KOPT-K1 (cell line): ENCODE measurements at regions not wholly inside any gene's neighbourhood (a gene's known extent, or its start where the extent isn't known, plus 50 kb on each side); places are given as distances from the start of the nearest gene placed in this dataset.
A peak's percentile ranks its signal among the peaks of the same experiment; 100 is the strongest.

ENCODE experiments used
- H3K27ac ChIP-seq: fragments of 200-600 bp; sonication (generic); 2 replicates; pipeline ENCODE4 v1.5.1; 2016; ENCODE audit warnings: antibody characterized with exemption, mild to moderate bottlenecking, low read depth, low read length; ENCODE audit not compliant: poor library complexity, severe bottlenecking
- H3K36me3 ChIP-seq: fragments of 200-600 bp; sonication (generic); 2 replicates; pipeline ENCODE4 v1.5.1; 2017; ENCODE audit warnings: antibody characterized with exemption, mild to moderate bottlenecking, low read length, moderate library complexity; ENCODE audit not compliant: insufficient read depth
- H3K9me3 ChIP-seq: fragments of 200-600 bp; sonication (generic); 2 replicates; pipeline ENCODE4 v1.5.1; 2017; ENCODE audit warnings: antibody characterized with exemption, low read length, mild to moderate bottlenecking; ENCODE audit not compliant: insufficient read depth, poor library complexity, severe bottlenecking

- no peaks in the 10 kb centered on the region for H3K36me3 ChIP-seq
- peaks cover 15% of the 10 kb centered on the region for H3K9me3 ChIP-seq
- H3K27ac ChIP-seq, result no peak overlapping the region
These were observed 217.6 kb downstream of the TTC8 start for GRCh38 chr14:89042021-89042420.

- no peak overlapping the region for H3K27ac ChIP-seq
- peaks cover 27% of the 10 kb centered on the region for H3K9me3 ChIP-seq
- H3K36me3 ChIP-seq, result no peaks in the 10 kb centered on the region
These were observed 228.9 kb downstream of the TTC8 start for GRCh38 chr14:89053303-89053702.

DNA sequence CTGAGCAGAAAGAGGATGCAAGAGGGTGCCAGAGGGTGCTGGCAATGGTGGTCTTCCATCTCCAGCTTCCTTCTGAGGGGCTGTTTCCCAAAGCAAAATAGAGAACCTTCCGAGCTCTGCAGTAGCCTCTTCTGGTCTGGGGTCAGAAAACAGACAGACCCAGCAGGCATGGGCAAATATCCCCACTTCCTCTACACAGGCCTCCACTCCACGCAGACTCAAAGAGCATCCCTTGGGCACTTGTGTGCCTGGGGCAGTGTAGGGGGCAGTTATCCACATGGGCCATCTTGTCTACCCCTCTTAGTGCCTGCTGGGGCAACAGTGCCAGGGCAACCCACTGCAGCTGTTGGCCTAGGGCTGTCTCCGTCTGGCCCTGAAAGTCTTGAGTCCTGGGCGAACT is 231.9 kb downstream of the TTC8 start:
- Histone ChIP-seq H3K27ac (no peak overlapping the region), H3K9me3 (peaks cover 27% of the 10 kb centered on the region)

DNA sequence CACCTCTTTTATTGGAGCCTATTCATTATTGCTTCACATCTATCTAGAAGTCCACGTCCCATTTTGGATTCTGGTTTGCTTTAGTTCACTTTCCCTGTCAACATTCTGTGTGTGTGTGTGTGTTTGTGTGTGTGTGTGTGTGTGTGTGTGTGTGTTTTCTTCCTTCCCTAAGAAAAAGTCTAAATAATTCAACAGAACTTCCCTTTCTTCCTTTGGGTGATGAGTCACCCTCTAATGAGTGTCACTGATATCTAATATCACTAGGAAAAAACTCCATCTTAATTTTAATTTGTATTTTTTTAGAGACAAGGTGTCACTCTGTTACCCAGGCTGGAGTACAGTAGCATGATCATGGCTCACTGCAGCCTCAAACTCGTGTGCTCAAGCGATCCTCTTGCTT is 234.2 kb downstream of the TTC8 start:
- H3K9me3 ChIP-seq, result peaks cover 9% of the 10 kb centered on the region
- H3K27ac ChIP-seq, result no peak overlapping the region
- no peaks in the 10 kb centered on the region for H3K36me3 ChIP-seq

More for the DNA sequence above, 231.9 kb downstream of the TTC8 start:
- H3K36me3 ChIP-seq, result no peaks in the 10 kb centered on the region

DNA sequence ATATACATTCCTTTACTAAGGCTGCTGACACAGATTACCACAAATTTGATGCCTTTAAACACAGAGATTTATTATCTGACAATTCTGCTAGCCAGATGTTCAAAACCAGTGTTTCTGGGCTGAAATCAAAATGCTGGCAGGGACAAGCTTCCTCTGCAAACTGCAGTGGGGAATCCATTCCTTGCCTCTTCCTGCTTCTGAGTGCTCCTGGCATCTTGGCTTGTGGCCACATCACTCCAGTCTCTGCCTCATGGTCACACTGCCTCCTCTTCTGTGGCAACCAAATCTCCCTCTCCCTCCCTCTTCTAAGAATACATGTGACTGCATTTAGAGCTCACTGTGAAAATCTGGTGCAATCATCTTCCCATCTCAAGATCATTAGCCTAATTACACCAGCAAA is 235.7 kb downstream of the TTC8 start:
- Histone ChIP-seq H3K27ac (no peak overlapping the region), H3K36me3 (no peaks in the 10 kb centered on the region), H3K9me3 (peaks cover 9% of the 10 kb centered on the region)

- Histone ChIP-seq H3K36me3 (no peaks in the 10 kb centered on the region), H3K27ac (no peak overlapping the region)
These were observed 237.2 kb downstream of the TTC8 start for GRCh38 chr14:89061696-89062095.

GRCh38 chr14:89065879-89066278 is 241.4 kb downstream of the TTC8 start:
- Histone ChIP-seq H3K9me3 (no peaks in the 10 kb centered on the region), H3K27ac (no peak overlapping the region), H3K36me3 (no peaks in the 10 kb centered on the region)

More at GRCh38 chr14:89061696-89062095, 237.2 kb downstream of the TTC8 start:
- peaks cover 9% of the 10 kb centered on the region for H3K9me3 ChIP-seq

- peak overlapping the region; percentile 53 for H3K27ac ChIP-seq
- H3K9me3 ChIP-seq, result no peaks in the 10 kb centered on the region
- no peaks in the 10 kb centered on the region for H3K36me3 ChIP-seq
These were observed 243.0 kb downstream of the TTC8 start for GRCh38 chr14:89067293-89067972.

- H3K36me3 ChIP-seq, result no peaks in the 10 kb centered on the region
- H3K27ac ChIP-seq, result no peak overlapping the region
- no peaks in the 10 kb centered on the region for H3K9me3 ChIP-seq
These were observed 253.8 kb downstream of the TTC8 start for GRCh38 chr14:89078021-89078795.

GRCh38 chr14:89085231-89085731 is 260.8 kb downstream of the TTC8 start:
- Histone ChIP-seq H3K9me3 (no peaks in the 10 kb centered on the region), H3K27ac (no peak overlapping the region), H3K36me3 (no peaks in the 10 kb centered on the region)

DNA sequence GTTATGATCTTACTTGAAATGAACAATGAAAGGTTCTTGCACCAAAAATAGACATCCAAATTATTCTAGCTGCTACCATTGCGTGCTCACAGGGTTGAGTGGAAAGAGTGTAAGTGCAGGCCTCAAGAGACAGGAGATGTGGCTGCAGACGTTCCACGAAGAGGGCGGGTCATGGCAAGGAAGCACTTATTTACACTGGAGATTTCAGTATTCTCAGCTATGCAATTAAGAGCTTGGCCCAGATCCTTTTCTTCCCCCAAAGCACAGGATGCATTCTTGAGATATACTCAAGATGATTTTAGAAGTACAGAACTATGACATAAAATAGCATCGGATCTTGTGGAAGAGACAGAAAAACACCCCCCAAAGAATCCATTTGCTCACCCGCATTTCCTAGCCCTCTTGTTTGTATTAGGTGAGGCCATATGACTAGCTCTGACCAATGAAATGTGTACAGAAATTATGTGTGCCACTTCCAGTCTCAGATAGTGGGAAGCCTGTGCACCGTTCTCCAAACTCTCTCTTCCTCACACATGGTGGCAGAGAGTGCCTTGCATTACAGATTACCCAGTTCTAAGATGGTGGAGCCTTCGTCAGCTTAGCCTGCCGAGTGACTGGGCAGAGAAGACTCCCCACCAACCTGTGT is 261.4 kb downstream of the TTC8 start:
- Histone ChIP-seq H3K36me3 (no peaks in the 10 kb centered on the region), H3K9me3 (no peaks in the 10 kb centered on the region), H3K27ac (no peak overlapping the region)

- Histone ChIP-seq H3K27ac (no peak overlapping the region), H3K9me3 (no peaks in the 10 kb centered on the region), H3K36me3 (no peaks in the 10 kb centered on the region)
These were observed 264.1 kb downstream of the TTC8 start for GRCh38 chr14:89088530-89088929.

DNA sequence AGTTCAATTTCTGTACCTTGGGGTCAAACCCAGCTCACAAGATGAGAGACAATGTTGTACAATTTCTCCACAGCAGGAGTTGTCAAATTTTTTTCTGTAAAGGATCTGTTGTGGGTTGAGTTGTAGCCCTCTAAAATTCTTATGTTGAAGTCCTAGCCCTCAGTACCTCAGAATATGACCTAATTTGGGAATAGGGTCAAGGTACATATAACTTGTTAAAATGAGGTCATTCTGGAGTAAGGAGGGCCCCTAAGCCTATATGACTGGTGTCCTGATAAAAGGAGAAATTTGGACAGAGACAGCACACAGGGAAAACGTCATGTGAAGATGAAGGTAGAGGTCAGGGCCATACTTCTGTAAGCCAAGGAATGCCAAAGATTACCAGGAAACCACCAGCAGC is 264.9 kb downstream of the TTC8 start:
- H3K36me3 ChIP-seq, result no peaks in the 10 kb centered on the region
- no peaks in the 10 kb centered on the region for H3K9me3 ChIP-seq
- H3K27ac ChIP-seq, result no peak overlapping the region

- Histone ChIP-seq H3K36me3 (no peaks in the 10 kb centered on the region), H3K9me3 (no peaks in the 10 kb centered on the region), H3K27ac (no peak overlapping the region)
These were observed 267.3 kb downstream of the TTC8 start for GRCh38 chr14:89091781-89092180.

DNA sequence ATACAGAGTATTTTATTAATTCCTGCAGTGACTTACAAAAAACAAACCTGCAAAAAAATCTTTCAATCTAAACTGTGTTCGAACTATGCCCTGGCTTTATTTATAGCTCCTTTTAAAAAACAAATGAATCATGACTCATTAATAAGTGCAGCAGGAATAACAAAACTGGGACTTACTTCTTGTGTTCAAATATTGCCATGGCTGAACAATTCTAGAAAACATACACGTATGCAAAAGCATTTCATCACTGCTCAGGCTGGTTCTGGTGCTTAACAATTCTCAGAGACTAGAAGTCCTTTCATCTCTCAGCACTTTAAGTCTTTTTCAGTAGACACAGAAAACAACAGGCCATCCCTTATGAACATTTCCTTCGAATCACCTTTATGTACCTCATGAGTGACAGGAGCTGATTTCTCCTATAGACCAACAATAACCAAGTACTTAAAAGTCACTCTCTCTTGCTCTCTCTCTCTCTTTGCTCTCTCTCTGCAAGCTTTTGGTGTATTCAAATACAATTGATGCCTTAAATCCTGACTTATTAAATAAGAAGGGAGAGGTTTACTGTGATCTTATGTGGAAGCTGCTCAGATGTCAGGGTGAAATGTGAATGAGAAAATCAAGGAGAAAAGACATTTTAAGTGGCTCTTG is 268.8 kb downstream of the TTC8 start:
- Histone ChIP-seq H3K9me3 (no peaks in the 10 kb centered on the region), H3K27ac (no peak overlapping the region), H3K36me3 (no peaks in the 10 kb centered on the region)
